HG02840 (cell line): ENCODE measurements at regions not wholly inside any gene's neighbourhood (a gene's known extent, or its start where the extent isn't known, plus 50 kb on each side); places are given as distances from the start of the nearest gene placed in this dataset.
"Not testable (repeated sequence)": the region's sequence is repeated elsewhere in the genome, so short reads cannot be mapped to it uniquely, and the experiment has no call there.

ENCODE experiments used
- ATAC-seq: cut with Tn5 transposase; IDR thresholded peaks from one replicate; pipeline ENCODE4 v1.9.1; 2021; ENCODE audit warnings: mild to moderate bottlenecking, moderate library complexity, moderate number of reproducible peaks; ENCODE audit not compliant: unreplicated experiment, low FRiP score

- no peak for ATAC-seq
These were observed 447.7 kb upstream of the DPPA4 start for GRCh38 chr3:109784852-109785631.

GRCh38 chr3:109803274-109803673 lies 465.9 kb upstream of the DPPA4 start:
- no peak for ATAC-seq

DNA sequence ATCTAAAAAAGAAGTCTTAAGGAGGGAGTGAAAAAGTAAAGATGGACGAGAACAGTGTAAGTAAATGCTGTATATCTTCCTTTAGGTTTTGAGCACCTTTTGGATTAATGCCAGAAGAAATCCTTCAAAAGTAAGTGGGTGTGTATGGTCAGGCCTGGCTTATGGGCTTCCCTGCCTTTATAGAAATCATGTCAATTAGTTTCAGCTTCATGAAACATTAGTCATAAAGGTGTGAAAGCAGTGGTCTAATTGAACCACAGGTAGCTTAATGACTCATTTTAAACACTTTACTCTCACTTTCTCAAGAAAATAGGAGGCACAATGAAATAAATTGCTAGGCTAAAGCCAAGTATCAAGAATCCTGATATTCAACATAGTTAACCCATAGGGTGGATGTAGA lies 467.4 kb upstream of the DPPA4 start:
- ATAC-seq: no peak

GRCh38 chr3:109806929-109807328 lies 469.6 kb upstream of the DPPA4 start:
- ATAC-seq: no peak

DNA sequence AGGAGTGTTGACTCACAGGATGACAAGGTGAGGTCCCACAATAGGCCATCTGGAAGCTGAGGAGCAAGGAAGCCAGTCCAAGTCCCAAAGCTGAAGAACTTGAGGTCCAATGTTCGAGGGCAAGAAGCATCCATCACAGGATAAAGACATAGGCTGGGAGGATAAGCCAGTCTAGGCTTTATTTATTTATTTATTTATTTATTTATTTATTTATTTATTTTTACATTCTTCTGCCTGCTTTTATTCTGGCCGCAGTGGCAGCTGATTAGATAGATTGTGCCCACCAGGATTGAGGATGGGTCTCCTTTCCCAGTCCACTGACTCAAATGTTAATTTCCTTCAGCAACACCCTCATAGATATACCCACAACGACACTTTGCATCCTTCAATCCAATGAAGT lies 472.2 kb upstream of the DPPA4 start:
- no peak for ATAC-seq

- ATAC-seq: no peak
These were observed 480.7 kb upstream of the DPPA4 start for GRCh38 chr3:109818081-109818480.

DNA sequence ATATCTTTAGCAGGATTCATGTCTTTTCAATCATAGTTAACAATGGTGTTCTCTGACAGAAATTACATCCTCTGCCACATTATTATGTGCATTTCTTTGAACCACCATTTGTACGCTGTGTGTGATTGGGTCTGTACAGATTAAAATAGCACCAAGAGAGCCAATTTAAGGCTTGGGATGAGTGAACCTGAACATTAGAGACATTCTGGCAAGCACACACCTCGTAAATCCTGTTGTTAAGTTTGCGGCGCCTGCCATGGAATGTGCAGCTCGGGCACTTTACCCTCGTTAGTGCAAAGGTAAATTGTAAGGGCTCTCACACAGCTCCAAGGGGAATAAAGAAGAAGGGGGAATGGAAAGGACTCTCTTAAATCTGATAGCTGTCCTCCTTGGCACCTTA lies 482.4 kb upstream of the DPPA4 start:
- no peak for ATAC-seq

GRCh38 chr3:109825971-109826810 lies 488.8 kb upstream of the DPPA4 start:
- ATAC-seq: no peak

DNA sequence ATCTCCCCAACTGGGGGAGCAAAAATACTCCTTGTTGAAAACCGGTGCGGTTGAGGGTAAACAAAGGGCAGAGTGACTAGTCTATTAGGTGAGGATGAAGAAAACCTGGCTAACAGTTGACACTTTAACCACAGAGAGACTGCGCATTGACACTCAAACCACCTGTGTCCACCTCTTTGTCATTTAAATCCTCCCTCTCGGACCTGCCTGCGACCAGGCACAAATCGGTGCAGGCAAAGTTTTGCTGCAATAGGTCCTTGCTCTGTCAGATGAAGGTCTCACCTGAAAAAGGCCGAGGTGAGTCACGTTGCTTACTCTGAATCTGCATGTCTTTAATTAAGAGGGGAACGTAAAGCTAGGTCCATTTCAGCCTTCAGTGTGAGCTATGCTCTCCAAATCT lies 494.1 kb upstream of the DPPA4 start:
- no peak for ATAC-seq

GRCh38 chr3:109835958-109836357 lies 498.6 kb upstream of the DPPA4 start:
- ATAC-seq: no peak

DNA sequence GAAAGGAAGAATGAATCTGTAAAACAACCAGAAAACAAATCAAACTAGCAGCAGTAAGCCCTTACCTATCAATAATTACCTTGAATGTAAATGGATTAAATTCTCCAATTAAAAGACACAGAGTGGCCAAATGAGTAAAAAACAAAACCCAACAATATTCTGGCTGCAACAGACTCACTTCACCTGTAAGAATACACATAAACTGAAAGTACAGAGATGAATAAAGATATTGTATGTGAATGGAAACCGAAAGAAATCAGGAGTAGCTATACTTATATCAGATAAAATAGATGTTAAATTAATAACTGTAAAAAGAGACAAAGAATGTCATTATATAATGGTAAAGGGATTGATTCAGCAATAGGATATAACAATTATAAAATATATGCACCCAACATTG lies 514.5 kb upstream of the DPPA4 start:
- ATAC-seq: no peak

DNA sequence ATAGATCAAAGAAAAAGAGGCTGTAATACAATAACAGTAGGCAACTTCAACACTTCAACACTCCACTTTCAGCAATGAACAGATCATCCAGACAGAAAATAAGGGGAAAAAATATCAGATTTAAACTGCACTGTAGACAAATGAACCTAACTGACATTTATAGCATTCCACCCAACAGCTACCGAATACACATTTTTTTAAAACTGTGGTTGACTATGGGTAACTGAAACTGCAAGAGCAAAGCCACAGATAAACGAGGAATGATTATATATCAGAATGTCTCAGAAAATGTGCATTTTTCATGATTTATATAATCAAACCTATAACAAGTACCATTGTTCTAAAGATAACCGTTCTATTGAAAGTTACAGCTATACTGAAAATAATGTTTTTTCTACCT lies 514.9 kb upstream of the DPPA4 start:
- no peak for ATAC-seq

DNA sequence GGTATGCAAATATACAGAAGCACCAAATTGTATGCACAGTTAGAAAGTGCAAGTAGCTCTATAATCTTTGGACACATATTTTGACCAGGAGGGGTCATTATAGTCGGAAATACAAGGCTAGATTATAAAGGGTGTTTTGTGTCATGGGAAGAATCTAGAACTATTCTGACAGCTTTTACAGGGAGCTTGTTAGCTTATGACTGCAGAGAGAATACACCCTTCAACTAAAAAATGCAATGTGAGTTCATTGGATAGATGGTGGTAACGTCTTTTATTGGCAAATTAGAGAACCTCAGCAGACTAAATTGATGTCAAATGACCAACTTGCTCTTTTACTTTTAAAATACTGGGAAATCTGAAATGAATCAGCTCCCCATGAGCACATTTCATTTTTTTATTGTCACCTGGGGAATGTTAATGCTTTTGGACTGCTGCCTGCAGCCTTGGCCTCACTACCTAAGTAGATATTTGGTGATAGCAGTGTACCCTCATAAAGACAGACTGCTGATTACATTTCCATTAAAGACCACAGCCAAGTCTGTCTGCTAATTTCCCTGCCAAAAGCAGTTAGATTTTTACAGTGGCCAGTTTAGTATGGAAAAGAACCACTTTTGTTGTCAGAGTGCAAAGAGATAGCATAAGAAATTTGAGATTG lies 515.9 kb upstream of the DPPA4 start:
- ATAC-seq: no peak

DNA sequence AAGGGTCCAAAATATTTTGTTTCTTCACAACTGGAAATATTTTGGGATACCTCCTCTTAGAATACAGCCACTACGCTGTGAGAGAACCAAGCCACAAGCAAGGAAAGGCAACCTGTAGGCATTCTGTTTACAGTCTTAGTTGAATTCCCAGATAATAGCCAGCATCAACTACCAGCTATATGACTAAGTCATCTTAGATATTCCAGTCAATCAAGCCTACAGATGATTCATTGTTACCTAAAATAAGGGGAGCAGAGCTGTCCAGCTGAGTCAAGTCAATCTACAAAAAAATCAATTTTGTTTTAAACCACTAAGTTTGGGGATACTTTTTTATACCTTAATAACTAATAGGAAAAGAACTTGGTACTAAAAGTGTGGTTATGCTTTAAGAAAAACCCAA lies 526.4 kb upstream of the DPPA4 start:
- no peak for ATAC-seq

DNA sequence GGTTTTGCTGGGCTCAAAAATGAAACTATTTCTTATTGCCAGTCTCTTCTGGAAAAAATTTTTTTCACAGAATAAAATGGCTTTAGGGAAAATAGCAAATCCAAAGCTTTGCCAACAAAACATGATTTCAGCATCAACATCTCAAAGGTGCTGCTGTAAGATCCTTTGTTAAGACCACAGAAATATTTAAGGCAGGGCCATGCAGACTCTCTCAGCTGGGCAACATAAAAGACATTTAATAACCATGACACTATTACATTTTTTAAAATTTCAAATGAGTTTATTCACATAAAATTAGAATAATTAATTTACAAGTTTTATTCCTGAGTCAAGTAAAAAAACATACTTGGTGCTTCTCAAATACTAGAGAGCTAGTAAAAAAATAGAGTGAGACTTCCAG lies 527.1 kb upstream of the DPPA4 start:
- ATAC-seq: no peak

DNA sequence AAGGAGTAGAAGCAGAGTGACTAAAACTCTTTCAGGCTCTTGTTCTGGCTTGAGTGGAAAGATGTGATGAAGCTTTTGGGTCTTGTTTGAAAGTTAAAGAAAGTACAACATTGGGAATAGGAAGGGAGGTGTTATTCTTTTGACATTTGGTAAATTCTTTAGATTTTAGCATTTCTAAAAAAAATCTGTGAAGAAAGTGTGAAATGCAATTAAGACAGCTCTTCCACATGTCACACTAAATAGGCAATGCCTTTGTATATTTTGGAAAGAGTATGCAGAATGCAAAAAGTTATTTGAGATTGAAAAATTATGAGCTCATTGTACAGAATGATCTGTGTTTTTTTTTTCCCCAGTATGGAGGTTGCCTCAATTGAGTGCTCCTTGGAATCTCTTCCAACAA lies 532.2 kb upstream of the DPPA4 start:
- no peak for ATAC-seq

- no peak for ATAC-seq
These were observed 537.8 kb upstream of the DPPA4 start for GRCh38 chr3:109874896-109875708.

DNA sequence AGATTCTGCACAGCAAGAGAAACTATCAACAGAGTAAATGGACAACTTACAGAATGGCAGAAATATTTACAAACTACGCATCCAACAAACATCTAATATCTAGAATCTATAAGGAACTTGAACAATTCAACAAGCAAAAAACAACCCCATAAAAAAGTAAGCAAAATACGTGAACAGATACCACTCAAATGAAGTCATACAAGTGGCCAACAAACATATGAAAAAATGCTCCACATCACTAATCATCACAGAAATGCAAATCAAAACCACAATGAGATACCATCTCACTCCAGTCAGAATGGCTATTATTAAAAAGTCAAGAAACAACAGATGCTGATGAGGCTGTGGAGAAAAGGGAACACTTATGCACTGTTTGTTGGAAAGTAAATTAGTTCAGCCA lies 540.3 kb upstream of the DPPA4 start:
- ATAC-seq: not testable (repeated sequence)

DNA sequence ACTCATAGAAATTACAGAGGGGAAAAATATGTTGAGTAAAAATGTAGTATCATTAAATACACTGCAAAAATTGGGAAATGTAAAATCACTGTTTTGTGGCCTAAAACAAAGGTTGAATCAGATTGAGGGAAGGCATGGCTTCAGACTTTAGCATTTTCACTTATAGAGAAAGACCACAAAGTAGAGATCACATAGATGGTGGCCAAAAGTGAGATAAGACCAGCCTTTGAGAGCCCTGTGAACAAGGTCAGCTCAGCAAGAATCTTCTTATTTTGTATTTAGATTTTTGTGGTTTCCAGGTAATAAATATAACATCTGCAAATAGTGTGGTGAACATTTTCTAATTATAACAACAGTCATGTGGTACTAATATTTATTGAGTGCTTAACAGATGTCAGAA lies 544.8 kb upstream of the DPPA4 start:
- ATAC-seq: no peak

- no peak for ATAC-seq
These were observed 549.9 kb upstream of the DPPA4 start for GRCh38 chr3:109887293-109887692.

DNA sequence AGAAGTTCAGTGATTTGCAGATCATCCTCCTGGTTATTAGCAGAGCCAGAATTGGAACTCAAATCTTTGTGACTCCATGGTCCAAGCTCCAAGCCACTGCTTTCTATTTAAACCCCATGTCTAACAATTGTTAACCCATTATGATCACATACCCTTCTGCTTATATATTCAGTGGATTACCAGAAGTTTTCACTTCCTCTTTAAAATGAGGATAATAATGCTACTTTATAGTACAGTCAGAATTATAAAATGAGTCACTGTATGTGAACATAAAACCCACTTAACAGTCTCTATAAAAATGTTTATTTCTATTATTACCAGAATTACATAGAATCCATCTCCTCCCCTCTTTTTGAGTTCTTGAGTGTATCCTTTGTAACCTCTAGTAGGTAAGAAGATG lies 550.7 kb upstream of the DPPA4 start:
- no peak for ATAC-seq
